CD8-positive, alpha-beta memory T cell (primary cell): ENCODE measurements at regions not wholly inside any gene's neighbourhood (a gene's known extent, or its start where the extent isn't known, plus 50 kb on each side); places are given as distances from the start of the nearest gene placed in this dataset.

Experiments used
- CTCF ChIA-PET: fragments of 350-600 bp; sonication (Branson Sonifier 250); formaldehyde crosslinking; loops from one replicate; lab custom pipeline; 2021; ENCODE audit warnings: antibody characterized with exemption; lab: Charles Lee
- POLR2A ChIA-PET: fragments of 350-600 bp; sonication (Branson Sonifier 250); formaldehyde crosslinking; loops from one replicate; lab custom pipeline; 2021; ENCODE audit warnings: antibody characterized with exemption; lab: Charles Lee
- DNase-seq, 5 donors: peaks; one replicate each; pipeline versions ENCODE4 v3.0.0 to v3.0.0-alpha.2; 2020 to 2022; ENCODE audit warnings: mixed read lengths in 1 of 5
- H3K27ac ChIP-seq: one replicate; pipeline ENCODE4 v1.7.0; 2013; ENCODE audit warnings: low read depth, mild to moderate bottlenecking, low read length, moderate library complexity
- H3K27me3 ChIP-seq: 2 replicates; pipeline ENCODE4 v1.7.0; 2013; ENCODE audit warnings: low read length, mild to moderate bottlenecking; ENCODE audit not compliant: insufficient read depth, poor library complexity, severe bottlenecking
- H3K36me3 ChIP-seq: 2 replicates; pipeline ENCODE4 v1.7.0; 2013; ENCODE audit warnings: mild to moderate bottlenecking, low read length, moderate library complexity; ENCODE audit not compliant: insufficient read depth
- H3K4me1 ChIP-seq: 2 replicates; pipeline ENCODE4 v1.7.0; 2013; ENCODE audit warnings: mild to moderate bottlenecking, low read length, moderate library complexity; ENCODE audit not compliant: insufficient read depth
- H3K4me3 ChIP-seq: 2 replicates; pipeline ENCODE4 v1.7.0; 2013; ENCODE audit warnings: mild to moderate bottlenecking, low read length
- H3K9me3 ChIP-seq: 2 replicates; pipeline ENCODE4 v1.7.0; 2013; ENCODE audit warnings: mild to moderate bottlenecking, low read length
- H3K27ac Mint-ChIP-seq, 8 donors: one replicate each; pipeline ENCODE4 v1.8.0; 2020 to 2021; ENCODE audit warnings: mixed read lengths in 8 of 8, mild to moderate bottlenecking in 6 of 8, inconsistent platforms in 3 of 8, moderate library complexity in 3 of 8
- H3K27me3 Mint-ChIP-seq, 2 donors: one replicate each; pipeline ENCODE4 v1.8.0; 2020 to 2021; ENCODE audit warnings: mixed read lengths in 2 of 2, mild to moderate bottlenecking in 1 of 2, moderate library complexity in 1 of 2
- H3K36me3 Mint-ChIP-seq, 3 donors: one replicate each; pipeline ENCODE4 v1.8.0; 2020 to 2021; ENCODE audit warnings: mixed read lengths in 3 of 3, inconsistent platforms in 1 of 3, mild to moderate bottlenecking in 1 of 3
- H3K4me1 Mint-ChIP-seq, 3 donors: one replicate each; pipeline ENCODE4 v1.8.0; 2020 to 2021; ENCODE audit warnings: mixed read lengths in 3 of 3, inconsistent platforms in 1 of 3, mild to moderate bottlenecking in 1 of 3
- H3K4me3 Mint-ChIP-seq, 7 donors: one replicate each; pipeline ENCODE4 v1.8.0; 2020 to 2021; ENCODE audit warnings: mixed read lengths in 7 of 7, mild to moderate bottlenecking in 6 of 7, moderate library complexity in 4 of 7, inconsistent platforms in 2 of 7
- H3K9me3 Mint-ChIP-seq, 5 donors: one replicate each; pipeline ENCODE4 v1.8.0; 2020 to 2022; ENCODE audit warnings: mixed read lengths in 5 of 5, mild to moderate bottlenecking in 3 of 5, moderate library complexity in 2 of 5, inconsistent platforms in 1 of 5

DNA sequence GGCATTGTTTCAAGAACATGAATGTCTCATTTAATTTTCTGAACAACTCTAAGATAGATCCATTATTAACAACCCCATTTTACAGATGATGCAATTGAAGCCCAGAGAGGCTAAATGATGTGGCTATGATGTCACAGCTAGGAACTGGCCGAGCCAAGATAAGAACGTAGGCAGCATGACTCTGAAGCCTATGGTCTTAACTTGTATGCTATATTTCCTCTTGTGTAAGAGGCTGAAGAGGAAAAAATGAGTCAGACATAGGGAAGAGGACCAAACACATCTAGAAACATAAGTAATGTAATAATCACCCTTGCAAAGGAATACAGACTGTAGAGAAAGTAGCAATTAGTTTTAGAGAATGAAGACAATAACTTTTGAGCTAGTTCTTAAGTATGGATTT is 416.8 kb downstream of the FIGN start:
- no peaks in the 10 kb centered on the region for H3K4me1 ChIP-seq
- H3K36me3 ChIP-seq = no peaks in the 10 kb centered on the region
- Mint-ChIP-seq H3K36me3 (no peaks in the 10 kb centered on the region), H3K27me3 (no peaks in the 10 kb centered on the region), H3K4me1 (no peaks in the 10 kb centered on the region), H3K9me3 (peaks cover 0 to 9% (median 6%) of the 10 kb centered on the region in 5 donors), H3K27ac (no peak overlapping the region), H3K4me3 (no peak overlapping the region)
- no peak for DNase-seq
- POLR2A ChIA-PET = no interaction called here
- H3K4me3 ChIP-seq = no peak overlapping the region
- CTCF ChIA-PET = no interaction called here
- no peak overlapping the region for H3K27ac ChIP-seq
- H3K27me3 ChIP-seq = no peaks in the 10 kb centered on the region
- H3K9me3 ChIP-seq = no peaks in the 10 kb centered on the region

DNA sequence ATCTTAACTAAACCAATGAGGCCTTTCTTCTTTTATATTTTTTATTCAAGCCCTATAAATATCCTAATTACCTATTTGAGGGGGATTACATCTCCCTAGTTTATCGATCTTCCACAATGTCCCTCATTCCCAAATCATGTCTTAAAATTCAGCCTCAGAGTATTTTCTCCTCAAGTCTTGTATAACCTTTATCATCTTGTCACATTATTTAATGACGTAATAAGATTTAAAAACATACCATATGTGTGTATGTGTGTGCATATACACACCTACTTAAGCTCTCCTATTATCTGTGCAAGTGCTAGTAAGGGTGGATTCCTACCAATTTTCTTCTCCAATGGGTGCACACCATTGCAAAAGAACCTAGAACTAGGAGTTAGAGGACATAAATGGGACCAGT is 421.1 kb downstream of the FIGN start:
- H3K4me1 ChIP-seq = no peaks in the 10 kb centered on the region
- H3K27ac ChIP-seq = no peak overlapping the region
- H3K4me1 Mint-ChIP-seq = no peaks in the 10 kb centered on the region
- H3K27me3 Mint-ChIP-seq = no peaks in the 10 kb centered on the region
- no peaks in the 10 kb centered on the region for H3K9me3 ChIP-seq
- CTCF ChIA-PET = no interaction called here
- no peaks in the 10 kb centered on the region for H3K27me3 ChIP-seq
- no peak overlapping the region for H3K4me3 Mint-ChIP-seq
- no peak overlapping the region for H3K27ac Mint-ChIP-seq
- POLR2A ChIA-PET = no interaction called here
- H3K36me3 ChIP-seq = no peaks in the 10 kb centered on the region
- DNase-seq = no peak
- H3K9me3 Mint-ChIP-seq = peaks cover 0 to 12% (median 3%) of the 10 kb centered on the region in 5 donors
- H3K36me3 Mint-ChIP-seq = no peaks in the 10 kb centered on the region
- no peak overlapping the region for H3K4me3 ChIP-seq

DNA sequence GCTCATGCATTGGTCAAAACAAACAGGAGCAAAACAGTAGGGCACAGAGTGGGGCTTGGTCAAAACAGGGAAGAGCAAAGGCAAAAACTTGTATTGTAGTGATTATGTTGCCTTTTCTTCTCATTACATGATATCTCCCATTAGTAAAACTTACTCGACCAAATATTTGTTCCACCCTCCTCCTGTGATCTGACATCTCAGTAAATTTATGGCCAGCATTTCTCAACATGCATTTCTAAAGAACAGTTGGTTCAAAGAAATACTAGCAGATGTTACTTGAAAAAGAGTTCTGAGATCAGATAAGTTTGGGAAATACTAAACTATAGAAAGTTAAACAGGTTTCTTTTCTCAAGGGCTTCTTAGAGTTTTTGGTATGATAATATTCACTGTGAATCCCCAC is 423.1 kb downstream of the FIGN start:
- H3K36me3 ChIP-seq = no peaks in the 10 kb centered on the region
- no peak overlapping the region for H3K27ac ChIP-seq
- Mint-ChIP-seq H3K9me3 (peaks cover 0 to 15% (median 3%) of the 10 kb centered on the region in 5 donors), H3K4me1 (no peaks in the 10 kb centered on the region), H3K27ac (no peak overlapping the region), H3K4me3 (no peak overlapping the region), H3K27me3 (no peaks in the 10 kb centered on the region), H3K36me3 (no peaks in the 10 kb centered on the region)
- H3K27me3 ChIP-seq = no peaks in the 10 kb centered on the region
- no peaks in the 10 kb centered on the region for H3K9me3 ChIP-seq
- ChIA-PET CTCF (no interaction called here), POLR2A (no interaction called here)
- H3K4me3 ChIP-seq = no peak overlapping the region
- H3K4me1 ChIP-seq = no peaks in the 10 kb centered on the region
- no peak for DNase-seq

DNA sequence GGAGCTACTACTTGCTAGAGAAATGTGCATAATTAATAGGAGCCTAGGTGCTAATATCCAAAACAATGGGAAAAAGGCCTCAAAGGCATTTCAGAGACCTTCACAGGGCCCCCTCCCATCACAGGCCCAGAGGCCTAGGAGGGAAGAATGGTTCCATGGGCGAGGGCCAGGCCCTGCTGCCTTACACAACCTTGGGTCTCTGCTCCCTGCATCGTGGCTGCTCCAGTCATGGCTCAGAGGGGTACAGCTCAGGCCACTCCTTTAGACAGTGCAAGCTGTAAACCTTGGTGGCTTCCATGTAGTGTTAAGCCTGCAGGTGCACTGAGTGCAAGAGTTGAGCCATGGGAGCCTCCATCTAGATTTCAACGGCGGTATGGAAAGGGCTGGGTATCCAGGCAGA is 429.2 kb downstream of the FIGN start:
- Mint-ChIP-seq H3K36me3 (no peaks in the 10 kb centered on the region), H3K9me3 (peaks cover 5 to 16% (median 6%) of the 10 kb centered on the region in 5 donors), H3K4me1 (no peaks in the 10 kb centered on the region), H3K4me3 (no peak overlapping the region), H3K27me3 (no peaks in the 10 kb centered on the region), H3K27ac (no peak overlapping the region)
- H3K27me3 ChIP-seq = no peaks in the 10 kb centered on the region
- no peak overlapping the region for H3K4me3 ChIP-seq
- H3K36me3 ChIP-seq = no peaks in the 10 kb centered on the region
- POLR2A ChIA-PET = no interaction called here
- H3K9me3 ChIP-seq = no peaks in the 10 kb centered on the region
- H3K27ac ChIP-seq = no peak overlapping the region
- CTCF ChIA-PET = no interaction called here
- no peak for DNase-seq
- H3K4me1 ChIP-seq = no peaks in the 10 kb centered on the region

DNA sequence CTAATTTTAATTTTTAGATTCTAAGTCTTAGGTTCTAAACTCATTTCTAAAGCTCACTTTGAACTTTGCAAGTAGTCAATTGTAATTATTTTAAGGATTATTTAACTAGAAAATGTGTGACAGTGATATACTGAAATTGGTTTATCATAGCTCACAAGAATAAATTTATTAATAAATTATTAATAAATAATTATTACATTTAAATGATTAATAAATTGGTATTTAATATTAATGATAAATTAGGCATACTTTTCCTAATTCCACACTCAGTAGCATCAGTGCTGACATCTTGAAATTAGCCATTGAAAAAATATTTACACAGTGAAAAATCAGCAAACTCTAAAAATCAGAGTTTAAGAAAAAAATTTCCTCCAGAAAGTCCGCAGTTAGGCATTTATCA is 433.7 kb downstream of the FIGN start:
- Histone ChIP-seq H3K4me1 (no peaks in the 10 kb centered on the region), H3K4me3 (no peak overlapping the region), H3K36me3 (no peaks in the 10 kb centered on the region), H3K27me3 (no peaks in the 10 kb centered on the region), H3K27ac (no peak overlapping the region), H3K9me3 (no peaks in the 10 kb centered on the region)
- H3K27me3 Mint-ChIP-seq = no peaks in the 10 kb centered on the region
- no peaks in the 10 kb centered on the region for H3K4me1 Mint-ChIP-seq
- no peak overlapping the region for H3K4me3 Mint-ChIP-seq
- no peak overlapping the region for H3K27ac Mint-ChIP-seq
- POLR2A ChIA-PET = no interaction called here
- CTCF ChIA-PET = no interaction called here
- no peak for DNase-seq
- H3K36me3 Mint-ChIP-seq = no peaks in the 10 kb centered on the region
- H3K9me3 Mint-ChIP-seq = peaks cover 0 to 9% (median 3%) of the 10 kb centered on the region in 5 donors

DNA sequence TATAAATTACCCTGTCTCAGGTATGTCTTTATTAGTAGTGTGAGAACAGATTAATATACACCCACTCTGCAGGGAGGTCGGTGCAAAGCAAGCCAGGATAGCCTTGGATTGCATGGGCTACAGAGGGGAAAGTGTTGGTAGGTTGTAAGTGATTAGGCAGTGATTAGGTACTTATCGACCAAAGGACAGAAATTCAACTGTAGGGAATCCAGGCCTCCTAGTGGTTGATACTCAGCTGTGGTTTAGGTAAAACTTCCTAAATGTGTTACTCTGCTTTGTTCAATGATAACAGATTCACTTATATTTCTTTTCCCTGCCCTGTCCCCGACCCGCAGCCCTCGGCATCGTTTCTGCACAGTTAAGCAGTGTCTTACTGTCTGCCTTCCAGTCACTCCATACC is 444.0 kb downstream of the FIGN start:
- H3K27me3 ChIP-seq = no peaks in the 10 kb centered on the region
- no peak overlapping the region for H3K27ac ChIP-seq
- CTCF ChIA-PET = no interaction called here
- no peaks in the 10 kb centered on the region for H3K4me1 Mint-ChIP-seq
- no peaks in the 10 kb centered on the region for H3K36me3 Mint-ChIP-seq
- H3K9me3 Mint-ChIP-seq = peaks cover 0 to 26% (median 6%) of the 10 kb centered on the region in 5 donors
- H3K27ac Mint-ChIP-seq = peak overlapping the region in 1 of 8 donors; percentile 42
- no peaks in the 10 kb centered on the region for H3K9me3 ChIP-seq
- H3K4me1 ChIP-seq = no peaks in the 10 kb centered on the region
- no peak overlapping the region for H3K4me3 Mint-ChIP-seq
- no peak overlapping the region for H3K4me3 ChIP-seq
- POLR2A ChIA-PET = no interaction called here
- H3K36me3 ChIP-seq = no peaks in the 10 kb centered on the region
- no peak for DNase-seq
- H3K27me3 Mint-ChIP-seq = no peaks in the 10 kb centered on the region

DNA sequence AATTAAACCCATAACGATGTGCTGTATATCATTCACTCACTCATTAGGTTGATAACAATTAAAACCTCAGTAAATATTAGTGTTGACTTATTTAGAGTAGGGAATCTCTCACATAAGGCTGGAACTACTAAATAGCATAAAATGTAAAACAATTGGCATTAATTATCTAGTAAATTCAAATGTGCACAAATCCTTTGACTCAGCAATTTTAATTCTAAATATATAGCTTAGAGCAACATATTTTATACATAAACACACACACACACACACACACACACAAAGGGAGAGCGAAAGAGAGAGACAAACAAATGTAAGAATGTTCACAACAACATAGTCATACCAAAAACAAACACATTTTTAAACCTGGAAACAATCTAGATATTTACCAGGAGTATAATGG is 443.1 kb upstream of the KCNH7 start:
- POLR2A ChIA-PET = no interaction called here
- H3K27me3 ChIP-seq = no peaks in the 10 kb centered on the region
- H3K4me1 ChIP-seq = no peaks in the 10 kb centered on the region
- H3K27me3 Mint-ChIP-seq = no peaks in the 10 kb centered on the region
- DNase-seq = no peak
- no peak overlapping the region for H3K27ac ChIP-seq
- H3K4me1 Mint-ChIP-seq = no peaks in the 10 kb centered on the region
- no peak overlapping the region for H3K27ac Mint-ChIP-seq
- peaks cover 0 to 16% (median 9%) of the 10 kb centered on the region in 5 donors for H3K9me3 Mint-ChIP-seq
- H3K4me3 ChIP-seq = no peak overlapping the region
- H3K9me3 ChIP-seq = no peaks in the 10 kb centered on the region
- no peak overlapping the region for H3K4me3 Mint-ChIP-seq
- CTCF ChIA-PET = no interaction called here
- no peaks in the 10 kb centered on the region for H3K36me3 ChIP-seq
- H3K36me3 Mint-ChIP-seq = no peaks in the 10 kb centered on the region

DNA sequence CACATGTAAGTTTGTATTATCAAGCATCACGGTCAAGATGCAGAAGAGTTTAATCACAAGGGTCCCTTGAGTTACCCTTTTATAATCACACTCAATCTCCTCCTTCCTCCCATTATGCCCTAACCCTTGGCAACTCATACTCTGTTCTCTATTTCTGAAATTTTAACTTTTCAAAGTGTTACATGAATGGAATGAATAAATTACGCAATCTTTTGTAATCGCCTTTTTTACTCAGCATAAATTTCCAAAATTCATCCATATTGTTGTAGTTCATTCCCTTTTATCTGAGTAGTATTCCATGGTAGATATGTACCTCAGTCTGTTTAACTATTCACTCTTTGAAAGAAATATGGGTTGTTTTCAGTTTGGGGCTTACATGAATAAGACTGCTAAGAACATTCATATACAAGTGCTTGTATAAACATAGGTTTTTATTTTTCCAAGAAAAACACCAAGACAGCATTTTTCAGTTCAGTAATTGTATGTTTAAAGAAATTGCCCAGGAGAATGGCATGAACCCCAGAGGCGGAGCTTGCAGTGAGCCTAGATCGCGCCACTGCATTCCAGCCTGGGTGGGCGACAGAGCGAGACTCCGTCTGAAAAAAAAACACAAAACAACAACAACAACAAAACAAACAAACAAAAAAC is 430.9 kb upstream of the KCNH7 start:
- Mint-ChIP-seq H3K36me3 (no peaks in the 10 kb centered on the region), H3K4me1 (no peaks in the 10 kb centered on the region)

More for the DNA sequence above, 430.9 kb upstream of the KCNH7 start:
- Histone ChIP-seq H3K36me3 (no peaks in the 10 kb centered on the region), H3K4me1 (no peaks in the 10 kb centered on the region), H3K4me3 (no peak overlapping the region), H3K27me3 (no peaks in the 10 kb centered on the region), H3K9me3 (peaks cover 5% of the 10 kb centered on the region), H3K27ac (no peak overlapping the region)
- H3K4me3 Mint-ChIP-seq = no peak overlapping the region
- peaks cover 10 to 28% (median 25%) of the 10 kb centered on the region in 5 donors for H3K9me3 Mint-ChIP-seq
- ChIA-PET POLR2A (no interaction called here), CTCF (no interaction called here)
- no peak overlapping the region for H3K27ac Mint-ChIP-seq
- H3K27me3 Mint-ChIP-seq = no peaks in the 10 kb centered on the region
- no peak for DNase-seq
